ENCODE measurements at regions not wholly inside any gene's neighbourhood (a gene's known extent, or its start where the extent isn't known, plus 50 kb on each side); places are given as distances from the start of the nearest gene placed in this dataset.

- TF ChIP-seq CTCF (IDR thresholded peaks at IDR 0.05; ENCODE audit: insufficient read depth, low read depth, low read length), result no peak
- no peak for TF ChIP-seq EZH2 (IDR thresholded peaks at IDR 0.05; ENCODE audit: insufficient read depth, low read length)
These were observed 527.8 kb upstream of the AUTS2 start for GRCh38 chr7:69070476-69070875.

All from astrocyte (in vitro differentiated cells and primary cell).